GM12864 (cell line): ENCODE measurements at regions not wholly inside any gene's neighbourhood (a gene's known extent, or its start where the extent isn't known, plus 50 kb on each side); places are given as distances from the start of the nearest gene placed in this dataset.

Experiments
- DNase-seq: peaks from one replicate; pipeline ENCODE4 v3.0.0-alpha.2; 2011; ENCODE audit warnings: low read depth
- H3K4me3 ChIP-seq: 2 replicates; pipeline ENCODE4 v1.5.1; 2011; ENCODE audit warnings: mild to moderate bottlenecking, low read depth, low read length, control low read depth
- CTCF ChIP-seq: IDR thresholded peaks from 2 replicates; pipeline ENCODE4 v1.5.1; 2011; ENCODE audit warnings: low read depth, mild to moderate bottlenecking, moderate library complexity, low read length, control low read depth, inconsistent platforms; ENCODE audit errors: missing control alignments

- H3K4me3 ChIP-seq, result no peak overlapping the region
- no peak for TF ChIP-seq CTCF
- no peak for DNase-seq
Observed at GRCh38 chr7:80974396-80975358, 55.8 kb upstream of the SEMA3C start.

GRCh38 chr7:80971225-80971624, 52.4 kb upstream of the SEMA3C start:
- H3K4me3 ChIP-seq, result no peak overlapping the region
- TF ChIP-seq CTCF, result no peak
- no peak for DNase-seq
